NB4 (cell line): ENCODE measurements at regions not wholly inside any gene's neighbourhood (a gene's known extent, or its start where the extent isn't known, plus 50 kb on each side); places are given as distances from the start of the nearest gene placed in this dataset.

Experiments used
- DNase-seq: peaks from one replicate; pipeline ENCODE4 v3.0.0; 2010; ENCODE audit warnings: low read depth
- H3K4me3 ChIP-seq: one replicate; pipeline ENCODE4 v1.5.1; 2011; ENCODE audit warnings: mild to moderate bottlenecking, low read depth, low read length, moderate library complexity
- MAX ChIP-seq: IDR thresholded peaks from 2 replicates; pipeline ENCODE4 v1.6.1; 2011; ENCODE audit warnings: low read depth, low read length
- MYC ChIP-seq: IDR thresholded peaks from 2 replicates; pipeline ENCODE4 v1.6.1; 2011; ENCODE audit warnings: low read depth, low read length
- POLR2A ChIP-seq: IDR thresholded peaks from 2 replicates; pipeline ENCODE4 v1.6.1; 2011; ENCODE audit warnings: mild to moderate bottlenecking; ENCODE audit not compliant: insufficient read length; ENCODE audit errors: extremely low read depth
- TF ChIP-seq, protein P1 (sequence below): IDR thresholded peaks from one replicate; pipeline ENCODE4 v1.5.1; 2012; ENCODE audit warnings: low read depth, low read length

GRCh38 chr4:126298271-126298670 lies 983.5 kb downstream of the FAT4 start:
- TF ChIP-seq, protein P1, sequence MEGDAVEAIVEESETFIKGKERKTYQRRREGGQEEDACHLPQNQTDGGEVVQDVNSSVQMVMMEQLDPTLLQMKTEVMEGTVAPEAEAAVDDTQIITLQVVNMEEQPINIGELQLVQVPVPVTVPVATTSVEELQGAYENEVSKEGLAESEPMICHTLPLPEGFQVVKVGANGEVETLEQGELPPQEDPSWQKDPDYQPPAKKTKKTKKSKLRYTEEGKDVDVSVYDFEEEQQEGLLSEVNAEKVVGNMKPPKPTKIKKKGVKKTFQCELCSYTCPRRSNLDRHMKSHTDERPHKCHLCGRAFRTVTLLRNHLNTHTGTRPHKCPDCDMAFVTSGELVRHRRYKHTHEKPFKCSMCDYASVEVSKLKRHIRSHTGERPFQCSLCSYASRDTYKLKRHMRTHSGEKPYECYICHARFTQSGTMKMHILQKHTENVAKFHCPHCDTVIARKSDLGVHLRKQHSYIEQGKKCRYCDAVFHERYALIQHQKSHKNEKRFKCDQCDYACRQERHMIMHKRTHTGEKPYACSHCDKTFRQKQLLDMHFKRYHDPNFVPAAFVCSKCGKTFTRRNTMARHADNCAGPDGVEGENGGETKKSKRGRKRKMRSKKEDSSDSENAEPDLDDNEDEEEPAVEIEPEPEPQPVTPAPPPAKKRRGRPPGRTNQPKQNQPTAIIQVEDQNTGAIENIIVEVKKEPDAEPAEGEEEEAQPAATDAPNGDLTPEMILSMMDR: no peak
- TF ChIP-seq MYC: no peak
- no peak for TF ChIP-seq POLR2A
- TF ChIP-seq MAX: no peak
- DNase-seq: no peak
- H3K4me3 ChIP-seq: no peak overlapping the region

GRCh38 chr4:126306152-126306869 lies 991.6 kb downstream of the FAT4 start:
- H3K4me3 ChIP-seq: no peak overlapping the region
- TF ChIP-seq, protein P1: no peak
- no peak for TF ChIP-seq MYC
- no peak for TF ChIP-seq MAX
- no peak for TF ChIP-seq POLR2A
- DNase-seq: no peak

DNA sequence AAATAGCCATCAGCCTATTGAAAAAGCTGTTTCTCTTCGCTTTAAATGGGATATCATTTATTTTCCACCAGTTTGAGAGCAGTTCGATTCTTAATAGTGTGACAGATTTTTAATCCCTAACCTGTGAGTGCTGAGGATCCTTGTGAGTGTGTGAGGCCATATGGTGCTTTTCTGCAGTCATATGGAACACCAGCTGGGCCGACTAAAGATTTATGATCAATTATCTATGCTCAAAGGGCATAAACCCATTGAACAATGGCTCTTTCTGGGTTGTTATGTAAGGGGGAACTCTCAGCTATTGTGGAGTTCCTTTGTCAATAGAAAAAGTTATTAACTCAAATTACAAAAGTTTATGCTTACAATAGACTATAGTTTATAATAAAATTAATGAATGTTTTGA lies 1003.6 kb downstream of the FAT4 start:
- DNase-seq: no peak
- TF ChIP-seq, protein P1: no peak
- TF ChIP-seq MYC: no peak
- TF ChIP-seq MAX: no peak
- TF ChIP-seq POLR2A: no peak
- no peak overlapping the region for H3K4me3 ChIP-seq

DNA sequence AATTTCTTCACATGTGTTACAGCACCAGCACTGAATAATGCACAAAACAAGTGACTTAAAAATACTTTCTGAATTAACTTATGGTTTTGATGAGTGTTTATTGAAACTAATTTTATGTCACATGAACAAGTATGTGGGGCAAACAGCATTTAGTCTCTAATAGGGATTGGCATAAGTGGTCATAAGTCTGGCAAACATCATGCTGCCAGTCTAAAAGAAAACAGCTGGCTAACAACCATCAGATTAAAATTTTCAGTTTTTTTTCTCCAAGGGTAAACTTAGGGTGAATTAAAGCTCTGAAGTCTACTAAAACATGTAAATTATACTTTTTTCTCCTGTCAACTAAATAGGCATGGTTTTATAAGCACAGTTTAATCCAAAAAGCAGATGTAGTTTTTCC lies 1014.2 kb downstream of the FAT4 start:
- DNase-seq: no peak
- no peak overlapping the region for H3K4me3 ChIP-seq
- TF ChIP-seq MYC: no peak
- TF ChIP-seq MAX: no peak
- TF ChIP-seq POLR2A: no peak
- TF ChIP-seq, protein P1: no peak

DNA sequence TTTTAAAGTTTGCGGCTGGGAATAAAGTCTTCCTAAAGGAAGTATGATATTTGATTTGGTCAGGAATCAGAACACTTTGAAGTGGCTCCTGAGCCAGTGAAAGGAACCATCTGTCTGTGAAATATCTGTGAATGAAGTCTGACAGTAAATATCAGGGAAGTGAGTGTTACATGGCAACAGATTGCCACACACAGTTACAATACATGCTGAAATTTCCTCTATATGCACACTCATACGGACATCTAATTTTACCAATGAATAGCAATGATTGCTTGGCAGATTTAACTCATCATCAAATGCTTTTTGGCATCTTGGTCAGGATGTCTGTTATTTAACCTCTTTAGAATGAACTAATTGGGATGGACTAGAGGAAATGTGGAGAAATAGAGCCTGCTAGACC lies 1023.8 kb downstream of the FAT4 start:
- DNase-seq: no peak
- TF ChIP-seq MYC: no peak
- TF ChIP-seq MAX: no peak
- no peak for TF ChIP-seq POLR2A
- TF ChIP-seq, protein P1: no peak
- no peak overlapping the region for H3K4me3 ChIP-seq
